ENCODE measurements at regions not wholly inside any gene's neighbourhood (a gene's known extent, or its start where the extent isn't known, plus 50 kb on each side); places are given as distances from the start of the nearest gene placed in this dataset.

DNA sequence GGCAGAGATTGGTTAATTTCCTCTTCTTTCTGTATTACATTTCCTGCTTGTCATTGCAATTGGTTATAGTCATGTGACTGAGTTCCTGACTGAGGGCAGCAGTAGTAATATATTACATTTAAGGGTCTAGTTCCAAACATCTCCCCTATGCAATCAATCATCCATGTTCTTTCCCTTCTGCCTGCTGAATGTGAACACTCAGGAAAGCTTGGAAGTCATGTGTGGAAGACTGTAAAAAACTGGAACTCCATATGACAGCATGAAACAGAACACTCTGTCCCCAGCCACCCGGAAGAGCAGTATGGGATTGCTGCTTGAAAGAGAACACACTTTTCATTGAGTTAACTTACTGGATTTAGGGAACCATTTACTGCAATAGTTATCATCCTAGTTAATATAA, 459.7 kb upstream of the SEMA3A start:
- no peak for TF ChIP-seq CTCF (IDR thresholded peaks at IDR 0.05)
- no peak for TF ChIP-seq POLR2AphosphoS5 (IDR thresholded peaks at IDR 0.05; ENCODE audit: low read depth, low read length)
